ENCODE measurements at regions not wholly inside any gene's neighbourhood (a gene's known extent, or its start where the extent isn't known, plus 50 kb on each side); places are given as distances from the start of the nearest gene placed in this dataset.

DNA sequence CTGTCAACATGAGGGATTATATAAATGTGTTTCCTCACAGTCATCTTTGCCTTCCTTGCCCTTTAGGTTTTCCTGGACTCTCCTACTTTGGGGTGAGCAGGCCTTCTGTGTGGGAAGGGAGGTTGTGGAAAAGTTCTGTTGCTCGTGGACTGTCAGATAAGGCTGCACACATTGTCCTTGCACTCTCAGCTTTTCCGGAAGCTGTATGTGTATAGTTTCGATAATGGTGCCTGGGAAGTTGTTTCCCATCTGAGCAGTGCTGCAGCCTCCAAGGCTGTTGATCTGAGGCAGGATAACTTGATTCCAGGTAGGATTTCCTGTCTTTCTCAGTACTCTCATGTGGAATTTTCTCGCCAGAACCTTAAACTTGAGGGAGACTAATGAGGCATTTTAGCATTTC is 297.8 kb upstream of the AZI2 start:
- TF ChIP-seq, protein P1, sequence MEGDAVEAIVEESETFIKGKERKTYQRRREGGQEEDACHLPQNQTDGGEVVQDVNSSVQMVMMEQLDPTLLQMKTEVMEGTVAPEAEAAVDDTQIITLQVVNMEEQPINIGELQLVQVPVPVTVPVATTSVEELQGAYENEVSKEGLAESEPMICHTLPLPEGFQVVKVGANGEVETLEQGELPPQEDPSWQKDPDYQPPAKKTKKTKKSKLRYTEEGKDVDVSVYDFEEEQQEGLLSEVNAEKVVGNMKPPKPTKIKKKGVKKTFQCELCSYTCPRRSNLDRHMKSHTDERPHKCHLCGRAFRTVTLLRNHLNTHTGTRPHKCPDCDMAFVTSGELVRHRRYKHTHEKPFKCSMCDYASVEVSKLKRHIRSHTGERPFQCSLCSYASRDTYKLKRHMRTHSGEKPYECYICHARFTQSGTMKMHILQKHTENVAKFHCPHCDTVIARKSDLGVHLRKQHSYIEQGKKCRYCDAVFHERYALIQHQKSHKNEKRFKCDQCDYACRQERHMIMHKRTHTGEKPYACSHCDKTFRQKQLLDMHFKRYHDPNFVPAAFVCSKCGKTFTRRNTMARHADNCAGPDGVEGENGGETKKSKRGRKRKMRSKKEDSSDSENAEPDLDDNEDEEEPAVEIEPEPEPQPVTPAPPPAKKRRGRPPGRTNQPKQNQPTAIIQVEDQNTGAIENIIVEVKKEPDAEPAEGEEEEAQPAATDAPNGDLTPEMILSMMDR (IDR thresholded peaks at IDR 0.05): no peak
- no peak for TF ChIP-seq POLR2A (IDR thresholded peaks at IDR 0.05)
